ENCODE measurements at regions not wholly inside any gene's neighbourhood (a gene's known extent, or its start where the extent isn't known, plus 50 kb on each side); places are given as distances from the start of the nearest gene placed in this dataset.

- TF ChIP-seq CTCF (conservative IDR thresholded peaks at IDR 0.05) = no peak
- TF ChIP-seq EZH2 (IDR thresholded peaks at IDR 0.05; ENCODE audit: low read depth) = no peak
Measured at GRCh38 chr1:70847013-70847412, 200.6 kb downstream of the PTGER3 start.

All from PC-9 (cell line).